Type B pancreatic cell (in vitro differentiated cells): ENCODE measurements at regions not wholly inside any gene's neighbourhood (a gene's known extent, or its start where the extent isn't known, plus 50 kb on each side); places are given as distances from the start of the nearest gene placed in this dataset.
"Not testable (repeated sequence)": the region's sequence is repeated elsewhere in the genome, so short reads cannot be mapped to it uniquely, and the experiment has no call there.

Experiments used
- DNase-seq: peaks from one replicate; pipeline ENCODE4 v3.0.0; 2021; ENCODE audit warnings: mixed read lengths; ENCODE audit not compliant: unreplicated experiment; ENCODE audit errors: extremely low spot score
- H3K27ac Mint-ChIP-seq: 2 replicates; pipeline ENCODE4 v1.8.0; 2021; ENCODE audit warnings: mild to moderate bottlenecking, mixed read lengths
- H3K27me3 Mint-ChIP-seq: 2 replicates; pipeline ENCODE4 v1.8.0; 2021; ENCODE audit warnings: mixed read lengths
- H3K36me3 Mint-ChIP-seq: 2 replicates; pipeline ENCODE4 v1.8.0; 2021; ENCODE audit warnings: mixed read lengths
- H3K4me1 Mint-ChIP-seq: one replicate; pipeline ENCODE4 v1.8.0; 2021; ENCODE audit warnings: mixed read lengths; ENCODE audit not compliant: unreplicated experiment
- H3K4me3 Mint-ChIP-seq: 2 replicates; pipeline ENCODE4 v1.8.0; 2021; ENCODE audit warnings: mild to moderate bottlenecking, mixed read lengths
- H3K9me3 Mint-ChIP-seq: 2 replicates; pipeline ENCODE4 v1.8.0; 2021; ENCODE audit warnings: mixed read lengths
- TF ChIP-seq, protein P1 (sequence below): fragments of 200-600 bp; sonication (generic); conservative IDR thresholded peaks from 2 replicates; pipeline ENCODE4 v1.5.0; 2021; ENCODE audit warnings: antibody characterized with exemption, mild to moderate bottlenecking

DNA sequence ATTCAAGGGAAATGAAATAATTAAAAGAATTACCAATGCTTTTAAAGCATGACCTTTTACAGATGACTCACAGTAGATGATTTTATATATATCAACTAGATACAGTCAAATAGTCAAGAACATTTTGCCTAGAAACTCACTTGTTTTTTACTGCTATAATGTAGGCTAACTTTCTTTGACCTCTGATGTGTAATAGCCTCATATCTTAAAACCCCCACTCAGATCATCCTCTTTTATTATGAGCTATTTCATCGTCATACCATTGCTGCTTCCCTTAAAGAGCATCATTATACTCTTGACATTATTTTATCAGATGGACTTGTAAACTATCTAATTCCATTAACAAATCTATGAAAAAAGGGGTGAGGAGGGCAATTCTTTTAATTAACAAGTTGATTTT, 355.9 kb upstream of the AGA start:
- H3K4me1 Mint-ChIP-seq: no peaks in the 10 kb centered on the region
- no peaks in the 10 kb centered on the region for H3K9me3 Mint-ChIP-seq
- H3K36me3 Mint-ChIP-seq: no peaks in the 10 kb centered on the region
- no peak overlapping the region for H3K4me3 Mint-ChIP-seq
- no peaks in the 10 kb centered on the region for H3K27me3 Mint-ChIP-seq
- DNase-seq: no peak
- no peak overlapping the region for H3K27ac Mint-ChIP-seq
- TF ChIP-seq, protein P1, sequence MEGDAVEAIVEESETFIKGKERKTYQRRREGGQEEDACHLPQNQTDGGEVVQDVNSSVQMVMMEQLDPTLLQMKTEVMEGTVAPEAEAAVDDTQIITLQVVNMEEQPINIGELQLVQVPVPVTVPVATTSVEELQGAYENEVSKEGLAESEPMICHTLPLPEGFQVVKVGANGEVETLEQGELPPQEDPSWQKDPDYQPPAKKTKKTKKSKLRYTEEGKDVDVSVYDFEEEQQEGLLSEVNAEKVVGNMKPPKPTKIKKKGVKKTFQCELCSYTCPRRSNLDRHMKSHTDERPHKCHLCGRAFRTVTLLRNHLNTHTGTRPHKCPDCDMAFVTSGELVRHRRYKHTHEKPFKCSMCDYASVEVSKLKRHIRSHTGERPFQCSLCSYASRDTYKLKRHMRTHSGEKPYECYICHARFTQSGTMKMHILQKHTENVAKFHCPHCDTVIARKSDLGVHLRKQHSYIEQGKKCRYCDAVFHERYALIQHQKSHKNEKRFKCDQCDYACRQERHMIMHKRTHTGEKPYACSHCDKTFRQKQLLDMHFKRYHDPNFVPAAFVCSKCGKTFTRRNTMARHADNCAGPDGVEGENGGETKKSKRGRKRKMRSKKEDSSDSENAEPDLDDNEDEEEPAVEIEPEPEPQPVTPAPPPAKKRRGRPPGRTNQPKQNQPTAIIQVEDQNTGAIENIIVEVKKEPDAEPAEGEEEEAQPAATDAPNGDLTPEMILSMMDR: no peak

DNA sequence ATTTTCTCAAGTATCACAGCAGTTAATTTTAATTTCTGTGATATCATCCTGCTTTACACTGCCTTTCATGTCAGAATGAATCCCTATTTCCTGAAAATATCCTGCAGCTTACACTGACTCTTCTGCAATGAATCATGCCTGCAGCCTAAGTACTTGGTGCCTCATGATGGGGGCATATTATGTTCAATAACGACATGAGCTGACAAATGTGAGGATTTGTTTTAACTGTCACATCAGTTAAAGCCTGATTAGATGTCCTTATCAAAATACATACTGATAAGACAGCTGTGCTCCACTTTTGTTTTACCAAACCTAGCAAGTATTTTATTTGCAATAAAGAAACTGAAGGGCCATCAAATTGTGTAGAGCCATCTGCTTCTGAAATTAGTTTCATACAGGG, 359.9 kb upstream of the AGA start:
- Mint-ChIP-seq H3K4me1 (no peaks in the 10 kb centered on the region), H3K27me3 (no peaks in the 10 kb centered on the region), H3K36me3 (no peaks in the 10 kb centered on the region), H3K27ac (no peak overlapping the region), H3K9me3 (no peaks in the 10 kb centered on the region), H3K4me3 (no peak overlapping the region)
- DNase-seq: no peak
- TF ChIP-seq, protein P1: no peak

DNA sequence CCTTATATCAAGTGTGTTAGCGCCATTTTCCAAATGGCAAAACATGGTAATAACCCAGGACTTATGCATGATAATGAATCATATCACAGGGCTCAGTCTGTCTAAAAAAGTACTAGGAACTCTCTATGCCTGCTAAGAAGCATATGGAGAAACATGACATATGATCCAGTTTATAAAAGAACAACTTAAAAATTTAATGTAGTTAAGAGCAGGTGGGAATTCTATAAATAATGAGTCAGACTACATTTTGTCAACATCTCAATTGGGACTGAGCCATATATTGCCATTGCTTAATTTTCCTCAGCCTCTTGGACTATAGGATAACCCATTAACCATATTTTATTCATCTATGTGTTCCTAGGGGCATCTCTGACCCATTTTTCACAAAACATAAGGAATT, 360.4 kb upstream of the AGA start:
- Mint-ChIP-seq H3K27ac (no peak overlapping the region), H3K9me3 (no peaks in the 10 kb centered on the region), H3K27me3 (no peaks in the 10 kb centered on the region), H3K36me3 (no peaks in the 10 kb centered on the region), H3K4me1 (no peaks in the 10 kb centered on the region), H3K4me3 (no peak overlapping the region)
- no peak for DNase-seq
- TF ChIP-seq, protein P1: no peak

DNA sequence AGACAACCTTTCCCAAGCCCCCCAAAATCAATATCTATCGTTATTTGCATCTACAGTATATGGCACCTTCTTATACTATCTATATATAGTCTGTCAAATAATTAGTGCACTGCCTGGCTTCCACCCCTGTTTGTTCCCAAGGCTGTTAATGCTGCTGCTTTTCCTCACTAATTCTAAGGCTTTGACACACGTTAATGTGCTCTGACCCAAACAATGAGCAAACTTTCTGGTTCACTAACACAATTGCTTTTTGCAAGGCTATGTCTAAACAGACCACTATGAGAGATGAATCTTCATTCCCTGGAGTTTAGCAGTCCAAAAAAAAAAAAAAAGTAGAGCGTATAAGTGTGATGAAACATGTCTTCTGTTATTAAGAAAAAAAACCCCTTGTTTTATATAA, 360.9 kb upstream of the AGA start:
- Mint-ChIP-seq H3K4me3 (no peak overlapping the region), H3K36me3 (no peaks in the 10 kb centered on the region)

DNA sequence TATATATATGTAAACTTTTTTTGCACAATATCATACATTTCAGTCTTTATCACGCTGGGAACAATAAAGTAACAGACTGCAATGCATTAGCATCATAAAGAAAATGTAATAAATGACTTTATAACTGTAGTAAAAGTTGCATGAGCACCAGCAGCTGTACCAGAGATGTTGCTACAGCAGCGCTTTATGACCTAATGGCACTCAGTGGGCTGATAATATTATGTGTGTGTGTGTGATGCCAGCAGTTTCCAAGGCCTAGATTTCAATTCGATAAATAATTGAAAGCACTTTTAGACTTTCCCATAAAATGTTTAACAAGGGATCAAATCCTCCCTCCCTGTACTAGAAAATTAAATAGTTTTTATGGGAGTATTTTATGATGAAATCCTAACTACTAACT, 367.6 kb upstream of the AGA start:
- no peak overlapping the region for H3K27ac Mint-ChIP-seq
- no peaks in the 10 kb centered on the region for H3K4me1 Mint-ChIP-seq
- DNase-seq: no peak
- no peaks in the 10 kb centered on the region for H3K36me3 Mint-ChIP-seq
- H3K27me3 Mint-ChIP-seq: no peaks in the 10 kb centered on the region
- H3K9me3 Mint-ChIP-seq: no peaks in the 10 kb centered on the region
- TF ChIP-seq, protein P1: no peak
- H3K4me3 Mint-ChIP-seq: no peak overlapping the region

More for the DNA sequence above, 360.9 kb upstream of the AGA start:
- Mint-ChIP-seq H3K4me1 (no peaks in the 10 kb centered on the region), H3K27me3 (no peaks in the 10 kb centered on the region), H3K9me3 (no peaks in the 10 kb centered on the region), H3K27ac (no peak overlapping the region)
- DNase-seq: no peak
- TF ChIP-seq, protein P1: no peak

DNA sequence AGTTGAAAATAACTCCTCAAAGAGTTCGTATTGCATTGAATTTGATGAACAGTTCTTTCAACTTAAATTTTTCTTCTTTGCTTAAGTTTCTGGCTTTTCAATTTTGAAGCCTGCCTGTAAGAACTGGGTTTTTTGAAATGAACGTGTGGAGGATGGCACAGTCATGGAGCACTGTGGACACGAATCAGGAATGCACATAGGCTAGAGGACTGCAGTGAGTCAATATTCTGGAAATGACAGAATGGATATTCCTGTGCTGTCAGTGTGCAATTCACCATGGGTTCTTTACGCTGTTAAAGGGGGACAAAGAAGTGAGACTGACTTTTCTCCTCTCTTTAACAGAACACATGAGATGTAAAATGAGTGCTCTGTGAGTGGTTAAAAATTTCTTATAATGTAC, 368.0 kb upstream of the AGA start:
- Mint-ChIP-seq H3K27me3 (no peaks in the 10 kb centered on the region), H3K27ac (no peak overlapping the region), H3K9me3 (no peaks in the 10 kb centered on the region), H3K36me3 (no peaks in the 10 kb centered on the region), H3K4me3 (no peak overlapping the region), H3K4me1 (no peaks in the 10 kb centered on the region)
- TF ChIP-seq, protein P1: no peak
- no peak for DNase-seq

DNA sequence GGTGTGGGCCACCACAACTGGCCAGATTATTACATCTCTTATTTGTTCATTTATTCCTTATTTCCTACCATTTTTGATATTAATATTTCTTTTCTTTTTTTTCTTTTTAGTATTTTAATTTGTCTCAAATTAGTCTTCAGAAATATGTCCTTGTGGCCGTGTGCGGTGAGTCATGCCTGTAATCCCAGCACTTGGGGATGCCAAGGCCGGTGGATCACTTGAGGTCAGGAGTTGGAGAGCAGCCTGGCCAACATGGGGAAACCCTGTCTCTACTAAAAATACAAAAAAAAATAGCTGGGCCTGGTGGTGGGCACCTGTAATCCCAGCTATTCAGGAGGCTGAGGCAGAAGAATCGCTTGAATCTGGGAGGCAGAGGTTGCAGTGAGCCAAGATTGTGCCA, 376.2 kb upstream of the AGA start:
- not testable (repeated sequence) for H3K36me3 Mint-ChIP-seq, H3K9me3 Mint-ChIP-seq, H3K4me3 Mint-ChIP-seq, H3K4me1 Mint-ChIP-seq, H3K27ac Mint-ChIP-seq, H3K27me3 Mint-ChIP-seq, DNase-seq
